Testis (tissue), 2 donors: ENCODE measurements at regions not wholly inside any gene's neighbourhood (a gene's known extent, or its start where the extent isn't known, plus 50 kb on each side); places are given as distances from the start of the nearest gene placed in this dataset.

Source experiments
- POLR2A ChIP-seq: fragments of 450-650 bp; IDR thresholded peaks from one replicate; pipeline ENCODE4 v1.6.1; 2017; ENCODE audit warnings: antibody characterized with exemption, mild to moderate bottlenecking, moderate library complexity
- TF ChIP-seq, protein P1 (sequence below), 3 experiments: fragments of 450-650 bp in 2 of 3; fragments of 200-600 bp in 1 of 3; sonication (generic) in 1 of 3; IDR thresholded peaks; one replicate each; pipeline ENCODE4 v1.5.1; 2016 to 2019; ENCODE audit warnings: antibody characterized with exemption in 3 of 3, mild to moderate bottlenecking in 2 of 3, moderate library complexity in 1 of 3

- TF ChIP-seq, protein P1, sequence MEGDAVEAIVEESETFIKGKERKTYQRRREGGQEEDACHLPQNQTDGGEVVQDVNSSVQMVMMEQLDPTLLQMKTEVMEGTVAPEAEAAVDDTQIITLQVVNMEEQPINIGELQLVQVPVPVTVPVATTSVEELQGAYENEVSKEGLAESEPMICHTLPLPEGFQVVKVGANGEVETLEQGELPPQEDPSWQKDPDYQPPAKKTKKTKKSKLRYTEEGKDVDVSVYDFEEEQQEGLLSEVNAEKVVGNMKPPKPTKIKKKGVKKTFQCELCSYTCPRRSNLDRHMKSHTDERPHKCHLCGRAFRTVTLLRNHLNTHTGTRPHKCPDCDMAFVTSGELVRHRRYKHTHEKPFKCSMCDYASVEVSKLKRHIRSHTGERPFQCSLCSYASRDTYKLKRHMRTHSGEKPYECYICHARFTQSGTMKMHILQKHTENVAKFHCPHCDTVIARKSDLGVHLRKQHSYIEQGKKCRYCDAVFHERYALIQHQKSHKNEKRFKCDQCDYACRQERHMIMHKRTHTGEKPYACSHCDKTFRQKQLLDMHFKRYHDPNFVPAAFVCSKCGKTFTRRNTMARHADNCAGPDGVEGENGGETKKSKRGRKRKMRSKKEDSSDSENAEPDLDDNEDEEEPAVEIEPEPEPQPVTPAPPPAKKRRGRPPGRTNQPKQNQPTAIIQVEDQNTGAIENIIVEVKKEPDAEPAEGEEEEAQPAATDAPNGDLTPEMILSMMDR (IDR thresholded peaks at IDR 0.05): no peak
- no peak for TF ChIP-seq POLR2A
Measured at GRCh38 chrX:128691872-128692271, 639.7 kb upstream of the ACTRT1 start.
